Upper lobe of left lung (tissue), 6 donors: ENCODE measurements at regions not wholly inside any gene's neighbourhood (a gene's known extent, or its start where the extent isn't known, plus 50 kb on each side); places are given as distances from the start of the nearest gene placed in this dataset.
"Not testable (repeated sequence)": the region's sequence is repeated elsewhere in the genome, so short reads cannot be mapped to it uniquely, and the experiment has no call there.

Source experiments
- ATAC-seq, 2 donors: fragments of 200-7000 bp; cut with Tn5 transposase; one replicate each; pipeline ENCODE4 v1.9.1; 2022; ENCODE audit warnings: mild to moderate bottlenecking in 2 of 2, moderate library complexity in 2 of 2; ENCODE audit not compliant: low FRiP score in 2 of 2
- DNase-seq, 2 donors: peaks; one replicate each; pipeline ENCODE4 v3.0.0-alpha.2; 2019 to 2020
- H3K27ac ChIP-seq, 4 donors: fragments of 200-600 bp; sonication (generic); one replicate each; pipeline ENCODE4 v1.5.1; 2016 to 2019
- H3K27me3 ChIP-seq, 4 donors: fragments of 200-600 bp; sonication (generic); one replicate each; pipeline ENCODE4 v1.5.1; 2017 to 2019
- H3K36me3 ChIP-seq, 4 donors: fragments of 200-600 bp; sonication (generic); one replicate each; pipeline ENCODE4 v1.5.1; 2016 to 2019
- H3K4me1 ChIP-seq, 4 donors: fragments of 200-600 bp; sonication (generic); one replicate each; pipeline ENCODE4 v1.5.1; 2018 to 2019
- H3K4me3 ChIP-seq, 4 donors: fragments of 200-600 bp; sonication (generic); one replicate each; pipeline ENCODE4 v1.5.1; 2017 to 2019; ENCODE audit warnings: mild to moderate bottlenecking in 2 of 4, moderate library complexity in 1 of 4
- H3K9me3 ChIP-seq, 4 donors: fragments of 200-600 bp; sonication (generic); one replicate each; pipeline ENCODE4 v1.5.1; 2018 to 2019
- CTCF ChIP-seq, 6 experiments: fragments of 450-650 bp in 4 of 6; fragments of 200-600 bp in 2 of 6; sonication (generic) in 2 of 6; IDR thresholded peaks; one replicate each; pipeline ENCODE4 v1.5.1; 2016 to 2019; ENCODE audit warnings: antibody characterized with exemption in 6 of 6
- EP300 ChIP-seq, 4 donors: sonication (generic); formaldehyde crosslinking; IDR thresholded peaks; one replicate each; pipeline ENCODE4 v1.5.1; 2017; ENCODE audit warnings: antibody characterized with exemption in 4 of 4, control low read depth in 2 of 4
- POLR2A ChIP-seq, 4 donors: fragments of 450-650 bp; IDR thresholded peaks; one replicate each; pipeline ENCODE4 v1.5.1; 2016 to 2017; ENCODE audit warnings: antibody characterized with exemption in 4 of 4, mild to moderate bottlenecking in 2 of 4
- POLR2AphosphoS5 ChIP-seq, 2 donors: sonication (generic); formaldehyde crosslinking; IDR thresholded peaks; one replicate each; pipeline ENCODE4 v1.5.1; 2017; ENCODE audit warnings: antibody characterized with exemption in 2 of 2
- WGBS, 2 donors: methylation state at CpG; one replicate each; pipeline ENCODE4 v1.1.5; 2017 to 2018; 5-methylcytosine and 5-hydroxymethylcytosine counted together
- donor health status: DM: no; HTN: no; CAD: no; lungs with moderate emphysema.
- donor health status: DM: no; HTN: yes; CAD: no; lungs with severe emphysema.

GRCh38 chr15:69673291-69673881 lies 220.8 kb downstream of the RPLP1 start:
- no peaks in the 10 kb centered on the region for H3K27me3 ChIP-seq
- ATAC-seq: no peak
- H3K4me1 ChIP-seq: peaks cover 0 to 11% (median 3%) of the 10 kb centered on the region in 4 donors
- no peaks in the 10 kb centered on the region for H3K9me3 ChIP-seq
- 78 to 87% methylated on average over 11 of the region's 11 CpGs for WGBS, 2 donors
- H3K36me3 ChIP-seq: no peaks in the 10 kb centered on the region
- H3K4me3 ChIP-seq: no peak overlapping the region
- no peak for DNase-seq
- H3K27ac ChIP-seq: no peak overlapping the region
- TF ChIP-seq CTCF (IDR thresholded peaks at IDR 0.05): no peak
- no peak for TF ChIP-seq EP300 (IDR thresholded peaks at IDR 0.05)
- no peak for TF ChIP-seq POLR2AphosphoS5 (IDR thresholded peaks at IDR 0.05)
- TF ChIP-seq POLR2A (IDR thresholded peaks at IDR 0.05): no peak

- H3K4me3 ChIP-seq: no peak overlapping the region
- WGBS, 2 donors: 71 to 76% methylated on average over 2 of the region's 2 CpGs
- DNase-seq (no peak), ATAC-seq (no peak)
- H3K27ac ChIP-seq: no peak overlapping the region
- TF ChIP-seq POLR2AphosphoS5 (IDR thresholded peaks at IDR 0.05): no peak
- no peak for TF ChIP-seq CTCF (IDR thresholded peaks at IDR 0.05)
- no peak for TF ChIP-seq EP300 (IDR thresholded peaks at IDR 0.05)
- TF ChIP-seq POLR2A (IDR thresholded peaks at IDR 0.05): no peak
- H3K4me1 ChIP-seq: no peaks in the 10 kb centered on the region
- no peaks in the 10 kb centered on the region for H3K9me3 ChIP-seq
- no peaks in the 10 kb centered on the region for H3K36me3 ChIP-seq
- H3K27me3 ChIP-seq: no peaks in the 10 kb centered on the region
Observed at GRCh38 chr15:69675731-69676130, 223.1 kb downstream of the RPLP1 start.

- ATAC-seq (no peak), DNase-seq (no peak)
- Histone ChIP-seq H3K4me1 (no peaks in the 10 kb centered on the region), H3K36me3 (no peaks in the 10 kb centered on the region), H3K9me3 (peaks cover 0 to 3% (median 0%) of the 10 kb centered on the region in 4 donors), H3K27ac (no peak overlapping the region), H3K27me3 (no peaks in the 10 kb centered on the region), H3K4me3 (no peak overlapping the region)
- WGBS, 2 donors: 57 to 59% methylated on average over 4 of the region's 4 CpGs
- TF ChIP-seq EP300 (IDR thresholded peaks at IDR 0.05): no peak
Observed at GRCh38 chr15:69677403-69677802, 224.8 kb downstream of the RPLP1 start.

GRCh38 chr15:69679623-69680228 lies 227.1 kb downstream of the RPLP1 start:
- Histone ChIP-seq H3K27me3 (no peaks in the 10 kb centered on the region), H3K27ac (no peak overlapping the region), H3K9me3 (peaks cover 0 to 12% (median 2%) of the 10 kb centered on the region in 4 donors), H3K4me3 (no peak overlapping the region), H3K36me3 (no peaks in the 10 kb centered on the region), H3K4me1 (no peaks in the 10 kb centered on the region)
- TF ChIP-seq POLR2A (IDR thresholded peaks at IDR 0.05) (no peak), CTCF (IDR thresholded peaks at IDR 0.05) (no peak), EP300 (IDR thresholded peaks at IDR 0.05) (no peak), POLR2AphosphoS5 (IDR thresholded peaks at IDR 0.05) (no peak)
- ATAC-seq: no peak
- WGBS, 2 donors: 70 to 85% methylated on average over 9 of the region's 9 CpGs
- DNase-seq: no peak

GRCh38 chr15:69684823-69685222 lies 232.2 kb downstream of the RPLP1 start:
- not testable (repeated sequence) for ATAC-seq, DNase-seq, H3K36me3 ChIP-seq, H3K4me3 ChIP-seq, H3K27me3 ChIP-seq, H3K27ac ChIP-seq
- Histone ChIP-seq H3K9me3 (peaks cover 0 to 30% (median 15%) of the 10 kb centered on the region in 4 donors), H3K4me1 (peaks cover 0 to 18% (median 3%) of the 10 kb centered on the region in 4 donors)
- WGBS, 2 donors: 84 to 86% methylated on average over 4 of the region's 4 CpGs
